ENCODE measurements at regions not wholly inside any gene's neighbourhood (a gene's known extent, or its start where the extent isn't known, plus 50 kb on each side); places are given as distances from the start of the nearest gene placed in this dataset.
A peak's percentile ranks its signal among the peaks of the same experiment; 100 is the strongest.
"Not testable (repeated sequence)": the region's sequence is repeated elsewhere in the genome, so short reads cannot be mapped to it uniquely, and the experiment has no call there.

- Histone ChIP-seq H3K9me3 (no peaks in the 10 kb centered on the region), H3K4me1 (ENCODE audit: insufficient read depth) (no peaks in the 10 kb centered on the region), H3K27me3 (no peaks in the 10 kb centered on the region), H3K4me3 (no peak overlapping the region), H3K27ac (no peak overlapping the region), H3K36me3 (no peaks in the 10 kb centered on the region)
- TF ChIP-seq EP300 (IDR thresholded peaks at IDR 0.05) (no peak), POLR2A (IDR thresholded peaks at IDR 0.05) (no peak), CTCF (IDR thresholded peaks at IDR 0.05) (no peak)
- WGBS, 3 donors, result 30 to 41% (median 30%) methylated on average over 7 of the region's 7 CpGs
- no peak for DNase-seq
- intact Hi-C loops (cut with DNase I), result no loop called here
Observed at GRCh38 chr10:18886102-18886501, 162.5 kb upstream of the MALRD1 start.

- DNase-seq, result no peak
- TF ChIP-seq CTCF (IDR thresholded peaks at IDR 0.05), result no peak
- TF ChIP-seq POLR2A (IDR thresholded peaks at IDR 0.05), result no peak
- no peak for TF ChIP-seq EP300 (IDR thresholded peaks at IDR 0.05)
- H3K27me3 ChIP-seq, result no peaks in the 10 kb centered on the region
- intact Hi-C loops (cut with DNase I), result no loop called here
- H3K9me3 ChIP-seq, result no peaks in the 10 kb centered on the region
- H3K36me3 ChIP-seq, result no peaks in the 10 kb centered on the region
- no peaks in the 10 kb centered on the region for H3K4me1 ChIP-seq (ENCODE audit: insufficient read depth)
- no peak overlapping the region for H3K27ac ChIP-seq
- H3K4me3 ChIP-seq, result no peak overlapping the region
Observed at GRCh38 chr10:18906636-18907035, 142.0 kb upstream of the MALRD1 start.

GRCh38 chr10:18917431-18917830 lies 131.2 kb upstream of the MALRD1 start:
- DNase-seq; H3K9me3 ChIP-seq; H3K27ac ChIP-seq; intact Hi-C loops (cut with DNase I); H3K36me3 ChIP-seq; H3K4me3 ChIP-seq; H3K4me1 ChIP-seq (ENCODE audit: insufficient read depth); H3K27me3 ChIP-seq: not testable (repeated sequence)
- 72 to 84% (median 78%) methylated on average over 9 of the region's 9 CpGs for WGBS, 3 donors

- Histone ChIP-seq H3K27me3 (no peaks in the 10 kb centered on the region), H3K4me3 (no peak overlapping the region), H3K27ac (no peak overlapping the region), H3K4me1 (ENCODE audit: insufficient read depth) (no peaks in the 10 kb centered on the region), H3K9me3 (no peaks in the 10 kb centered on the region), H3K36me3 (no peaks in the 10 kb centered on the region)
- DNase-seq, result no peak
- intact Hi-C loops (cut with DNase I), result no loop called here
- no peak for TF ChIP-seq EP300 (IDR thresholded peaks at IDR 0.05)
- TF ChIP-seq CTCF (IDR thresholded peaks at IDR 0.05), result no peak
- no peak for TF ChIP-seq POLR2A (IDR thresholded peaks at IDR 0.05)
- WGBS, 3 donors, result 40 to 56% (median 49%) methylated on average over 4 of the region's 4 CpGs
Observed at GRCh38 chr10:18918532-18918931, 130.1 kb upstream of the MALRD1 start.

GRCh38 chr10:18949391-18949790 lies 99.2 kb upstream of the MALRD1 start:
- no peaks in the 10 kb centered on the region for H3K9me3 ChIP-seq
- H3K36me3 ChIP-seq, result no peaks in the 10 kb centered on the region
- no peak overlapping the region for H3K27ac ChIP-seq
- DNase-seq, result no peak
- H3K4me1 ChIP-seq (ENCODE audit: insufficient read depth), result no peaks in the 10 kb centered on the region
- H3K4me3 ChIP-seq, result no peak overlapping the region
- TF ChIP-seq CTCF (IDR thresholded peaks at IDR 0.05) (no peak), EP300 (IDR thresholded peaks at IDR 0.05) (no peak)
- H3K27me3 ChIP-seq, result no peaks in the 10 kb centered on the region
- intact Hi-C loops (cut with DNase I), result no loop called here

GRCh38 chr10:18951072-18951823 lies 97.4 kb upstream of the MALRD1 start:
- H3K4me1 ChIP-seq (ENCODE audit: insufficient read depth); H3K27ac ChIP-seq; H3K4me3 ChIP-seq; intact Hi-C loops (cut with DNase I); H3K36me3 ChIP-seq; H3K9me3 ChIP-seq; H3K27me3 ChIP-seq: not testable (repeated sequence)
- peak in 1 of 5 donors; percentile 21 for DNase-seq
- WGBS, 3 donors, result 78 to 89% (median 86%) methylated on average over 33 to 35 of the region's 35 CpGs

Measured in ovary (tissue), 7 donors.